Astrocyte of the spinal cord (primary cell): ENCODE measurements at regions not wholly inside any gene's neighbourhood (a gene's known extent, or its start where the extent isn't known, plus 50 kb on each side); places are given as distances from the start of the nearest gene placed in this dataset.
A peak's percentile ranks its signal among the peaks of the same experiment; 100 is the strongest.

Experiments
- DNase-seq: peaks from one replicate; pipeline ENCODE4 v3.0.0; 2011; ENCODE audit warnings: low read depth, low spot score
- H3K4me3 ChIP-seq: 2 replicates; pipeline ENCODE4 v1.5.1; 2011; ENCODE audit warnings: low read depth, mild to moderate bottlenecking, low read length, moderate library complexity
- CTCF ChIP-seq: IDR thresholded peaks from 2 replicates; pipeline ENCODE4 v1.5.1; 2012; ENCODE audit warnings: low read depth, mild to moderate bottlenecking, low read length, inconsistent platforms
- in situ Hi-C: cut with HindIII; loops from 2 replicates; pipeline ENCODE4 v1.10.0; 2017; ENCODE audit warnings: low sequenced_read_pairs

DNA sequence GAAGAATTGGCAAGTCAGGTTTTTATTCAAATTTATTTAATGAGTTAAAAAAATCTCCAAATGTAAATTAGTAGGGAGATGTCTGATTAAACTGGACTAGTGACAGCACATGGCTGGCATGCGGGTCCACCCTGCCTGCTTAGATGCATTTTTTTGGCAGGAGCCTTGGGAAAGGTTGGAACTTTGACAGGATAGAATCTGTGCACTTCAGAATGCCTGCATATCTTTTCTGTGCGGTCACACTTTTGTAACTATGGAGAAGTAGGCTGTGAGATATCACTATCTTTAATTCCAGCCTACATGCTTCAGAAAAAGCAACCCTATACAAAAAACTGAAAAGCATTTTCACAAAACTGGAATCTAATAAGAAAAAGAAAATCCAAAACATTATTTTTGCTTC is 317.8 kb downstream of the MBD2 start:
- no peak for TF ChIP-seq CTCF
- in situ Hi-C loops = no loop called here

GRCh38 chr18:53894675-53895442 is 329.6 kb downstream of the MBD2 start:
- no peak overlapping the region for H3K4me3 ChIP-seq
- in situ Hi-C loops = no loop called here
- TF ChIP-seq CTCF = no peak
- DNase-seq = no peak

More for the DNA sequence above, 317.8 kb downstream of the MBD2 start:
- DNase-seq = peak; percentile 39
- H3K4me3 ChIP-seq = no peak overlapping the region

DNA sequence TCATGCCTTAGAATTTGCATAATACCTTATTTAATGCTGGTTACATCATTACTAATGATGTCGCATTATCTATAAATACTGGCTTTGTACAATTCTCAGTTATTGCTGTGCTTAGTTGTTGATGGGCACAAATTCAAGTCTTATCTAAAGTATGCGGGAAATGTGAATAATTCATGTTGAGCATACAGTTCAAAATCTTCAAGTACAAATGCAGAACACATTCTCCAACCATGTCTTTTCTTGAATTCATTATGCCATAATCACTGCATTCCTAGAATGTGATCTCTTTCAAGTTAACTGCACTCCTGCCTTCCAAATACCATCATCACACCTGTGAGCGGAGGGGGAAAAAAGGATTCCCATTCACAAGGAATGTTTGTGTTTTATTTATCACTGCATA is 337.0 kb downstream of the MBD2 start:
- DNase-seq = no peak
- no peak for TF ChIP-seq CTCF
- in situ Hi-C loops = no loop called here
- no peak overlapping the region for H3K4me3 ChIP-seq

GRCh38 chr18:53886058-53886457 is 338.4 kb downstream of the MBD2 start:
- no peak for TF ChIP-seq CTCF
- in situ Hi-C loops = no loop called here
- no peak for DNase-seq
- no peak overlapping the region for H3K4me3 ChIP-seq

GRCh38 chr18:53883771-53884170 is 340.7 kb downstream of the MBD2 start:
- in situ Hi-C loops = no loop called here
- no peak for DNase-seq
- no peak overlapping the region for H3K4me3 ChIP-seq
- no peak for TF ChIP-seq CTCF

DNA sequence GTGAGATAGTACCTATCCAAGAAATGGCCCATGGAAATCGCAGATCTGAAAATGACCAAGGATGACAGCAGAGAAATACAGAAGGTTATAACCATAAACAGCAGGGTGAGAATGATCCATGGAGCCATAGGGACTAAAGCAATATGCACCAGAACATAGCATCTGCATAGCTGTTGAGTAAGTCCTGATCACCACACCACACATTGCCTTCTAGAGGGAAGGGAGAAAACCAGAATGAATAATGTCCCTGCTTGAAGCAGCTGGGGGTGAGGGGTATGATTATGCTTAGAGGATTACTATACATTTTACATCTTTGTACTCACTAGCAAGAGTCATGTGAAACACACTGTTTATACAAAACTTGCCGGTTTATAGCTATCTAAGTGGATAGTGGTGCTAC is 350.4 kb downstream of the MBD2 start:
- in situ Hi-C loops = no loop called here
- DNase-seq = no peak
- TF ChIP-seq CTCF = no peak
- no peak overlapping the region for H3K4me3 ChIP-seq
